Naive B cell (primary cell): ENCODE measurements at regions not wholly inside any gene's neighbourhood (a gene's known extent, or its start where the extent isn't known, plus 50 kb on each side); places are given as distances from the start of the nearest gene placed in this dataset.

ENCODE experiments used
- ATAC-seq, 2 donors: fragments of 150-1000 bp; cut with Tn5 transposase; 2 replicates each; pipeline ENCODE4 v1.10.0; 2021; ENCODE audit warnings: low read depth in 2 of 2, mild to moderate bottlenecking in 2 of 2, moderate library complexity in 2 of 2
- DNase-seq: peaks from one replicate; pipeline ENCODE4 v3.0.0; 2022
- H3K27ac Mint-ChIP-seq, 6 donors: one replicate each; pipeline ENCODE4 v1.8.0; 2020 to 2022; ENCODE audit warnings: mild to moderate bottlenecking in 6 of 6, mixed read lengths in 6 of 6, moderate library complexity in 5 of 6, inconsistent platforms in 2 of 6
- H3K27me3 Mint-ChIP-seq, 3 donors: one replicate each; pipeline ENCODE4 v1.8.0; 2021 to 2022; ENCODE audit warnings: mixed read lengths in 3 of 3, mild to moderate bottlenecking in 1 of 3
- H3K36me3 Mint-ChIP-seq, 2 donors: one replicate each; pipeline ENCODE4 v1.8.0; 2020 to 2022; ENCODE audit warnings: mixed read lengths in 2 of 2, inconsistent platforms in 1 of 2, mild to moderate bottlenecking in 1 of 2
- H3K4me1 Mint-ChIP-seq, 3 donors: one replicate each; pipeline ENCODE4 v1.8.0; 2020 to 2022; ENCODE audit warnings: mixed read lengths in 3 of 3, inconsistent platforms in 1 of 3, mild to moderate bottlenecking in 1 of 3, moderate library complexity in 1 of 3
- H3K4me3 Mint-ChIP-seq, 8 donors: one replicate each; pipeline ENCODE4 v1.8.0; 2020 to 2022; ENCODE audit warnings: mild to moderate bottlenecking in 8 of 8, mixed read lengths in 8 of 8, moderate library complexity in 8 of 8, inconsistent platforms in 2 of 8
- H3K9me3 Mint-ChIP-seq, 7 donors: one replicate each; pipeline ENCODE4 v1.8.0; 2020 to 2022; ENCODE audit warnings: mixed read lengths in 7 of 7, mild to moderate bottlenecking in 5 of 7, inconsistent platforms in 2 of 7, moderate library complexity in 1 of 7

- no peaks in the 10 kb centered on the region for H3K9me3 Mint-ChIP-seq
- H3K36me3 Mint-ChIP-seq, result no peaks in the 10 kb centered on the region
- peaks cover 17 to 28% (median 27%) of the 10 kb centered on the region in 3 donors for H3K4me1 Mint-ChIP-seq
- no peak for ATAC-seq
- no peak for DNase-seq
- peak overlapping the region in 1 of 6 donors; percentile 31 for H3K27ac Mint-ChIP-seq
- H3K4me3 Mint-ChIP-seq, result no peak overlapping the region
- H3K27me3 Mint-ChIP-seq, result peaks cover 0 to 6% (median 5%) of the 10 kb centered on the region in 3 donors
These were observed 264.6 kb upstream of the TLE3 start for GRCh38 chr15:70362350-70362749.

- Mint-ChIP-seq H3K36me3 (no peaks in the 10 kb centered on the region), H3K27ac (no peak overlapping the region), H3K27me3 (peaks cover 0 to 6% (median 5%) of the 10 kb centered on the region in 3 donors), H3K9me3 (no peaks in the 10 kb centered on the region), H3K4me1 (peaks cover 17 to 28% (median 27%) of the 10 kb centered on the region in 3 donors), H3K4me3 (no peak overlapping the region)
- DNase-seq (no peak), ATAC-seq (no peak)
These were observed 264.2 kb upstream of the TLE3 start for GRCh38 chr15:70361891-70362290.

- Mint-ChIP-seq H3K4me3 (peak overlapping the region in 1 of 8 donors; percentile 12), H3K9me3 (no peaks in the 10 kb centered on the region), H3K36me3 (no peaks in the 10 kb centered on the region), H3K27me3 (peaks cover 0 to 6% (median 5%) of the 10 kb centered on the region in 3 donors), H3K27ac (peak overlapping the region in 1 of 6 donors; percentile 18), H3K4me1 (peaks cover 17 to 30% (median 27%) of the 10 kb centered on the region in 3 donors)
- DNase-seq, result no peak
- ATAC-seq, result no peak
These were observed 263.4 kb upstream of the TLE3 start for GRCh38 chr15:70361106-70361505.

- Mint-ChIP-seq H3K36me3 (no peaks in the 10 kb centered on the region), H3K9me3 (no peaks in the 10 kb centered on the region), H3K27me3 (peaks cover 0 to 9% (median 7%) of the 10 kb centered on the region in 3 donors), H3K27ac (peak overlapping the region in 1 of 6 donors; percentile 89), H3K4me1 (peaks cover 16 to 31% (median 26%) of the 10 kb centered on the region in 3 donors), H3K4me3 (peak overlapping the region in 1 of 8 donors; percentile 71)
- no peak for DNase-seq
- ATAC-seq, result no peak
These were observed 261.3 kb upstream of the TLE3 start for GRCh38 chr15:70358871-70359647.

GRCh38 chr15:70358011-70358819 lies 260.5 kb upstream of the TLE3 start:
- ATAC-seq, result no peak
- peaks cover 9 to 22% (median 18%) of the 10 kb centered on the region in 3 donors for H3K4me1 Mint-ChIP-seq
- H3K36me3 Mint-ChIP-seq, result no peaks in the 10 kb centered on the region
- peaks cover 0 to 9% (median 9%) of the 10 kb centered on the region in 3 donors for H3K27me3 Mint-ChIP-seq
- no peak overlapping the region for H3K27ac Mint-ChIP-seq
- peaks cover 0 to under 1% (median 0%) of the 10 kb centered on the region in 7 donors for H3K9me3 Mint-ChIP-seq
- no peak overlapping the region for H3K4me3 Mint-ChIP-seq
- no peak for DNase-seq

GRCh38 chr15:70357453-70357852 lies 259.7 kb upstream of the TLE3 start:
- peaks cover 0 to 12% (median 9%) of the 10 kb centered on the region in 3 donors for H3K27me3 Mint-ChIP-seq
- no peak overlapping the region for H3K4me3 Mint-ChIP-seq
- H3K9me3 Mint-ChIP-seq, result peaks cover 0 to 2% (median 0%) of the 10 kb centered on the region in 7 donors
- DNase-seq (no peak), ATAC-seq (no peak)
- H3K4me1 Mint-ChIP-seq, result peaks cover 5 to 16% (median 11%) of the 10 kb centered on the region in 3 donors
- H3K36me3 Mint-ChIP-seq, result no peaks in the 10 kb centered on the region
- H3K27ac Mint-ChIP-seq, result no peak overlapping the region

GRCh38 chr15:70356919-70357318 lies 259.2 kb upstream of the TLE3 start:
- Mint-ChIP-seq H3K27ac (peak overlapping the region in 1 of 6 donors; percentile 38), H3K36me3 (no peaks in the 10 kb centered on the region)

GRCh38 chr15:70356062-70356860 lies 258.5 kb upstream of the TLE3 start:
- DNase-seq (no peak), ATAC-seq (no peak)
- no peaks in the 10 kb centered on the region for H3K36me3 Mint-ChIP-seq
- H3K27ac Mint-ChIP-seq, result no peak overlapping the region
- no peak overlapping the region for H3K4me3 Mint-ChIP-seq
- peaks cover 0 to 2% (median 0%) of the 10 kb centered on the region in 7 donors for H3K9me3 Mint-ChIP-seq
- peaks cover 6 to 16% (median 10%) of the 10 kb centered on the region in 3 donors for H3K4me1 Mint-ChIP-seq
- H3K27me3 Mint-ChIP-seq, result peaks cover 0 to 17% (median 12%) of the 10 kb centered on the region in 3 donors

More at GRCh38 chr15:70356919-70357318, 259.2 kb upstream of the TLE3 start:
- DNase-seq (no peak), ATAC-seq (no peak)
- Mint-ChIP-seq H3K27me3 (peaks cover 0 to 12% (median 10%) of the 10 kb centered on the region in 3 donors), H3K4me3 (no peak overlapping the region), H3K9me3 (peaks cover 0 to 2% (median 0%) of the 10 kb centered on the region in 7 donors), H3K4me1 (peaks cover 5 to 16% (median 9%) of the 10 kb centered on the region in 3 donors)

- Mint-ChIP-seq H3K9me3 (peaks cover 0 to 2% (median 0%) of the 10 kb centered on the region in 7 donors), H3K27ac (no peak overlapping the region), H3K4me3 (no peak overlapping the region), H3K4me1 (peaks cover 3 to 16% (median 10%) of the 10 kb centered on the region in 3 donors), H3K36me3 (no peaks in the 10 kb centered on the region), H3K27me3 (peaks cover 0 to 17% (median 12%) of the 10 kb centered on the region in 3 donors)
- ATAC-seq (no peak), DNase-seq (no peak)
These were observed 257.6 kb upstream of the TLE3 start for GRCh38 chr15:70355275-70355795.

- no peak for ATAC-seq
- Mint-ChIP-seq H3K9me3 (peaks cover 0 to 2% (median 0%) of the 10 kb centered on the region in 7 donors), H3K4me3 (no peak overlapping the region), H3K27me3 (peaks cover 0 to 17% (median 12%) of the 10 kb centered on the region in 3 donors), H3K4me1 (peaks cover 9 to 16% (median 12%) of the 10 kb centered on the region in 3 donors), H3K27ac (no peak overlapping the region), H3K36me3 (no peaks in the 10 kb centered on the region)
- no peak for DNase-seq
These were observed 256.7 kb upstream of the TLE3 start for GRCh38 chr15:70354346-70354905.

- DNase-seq, result no peak
- H3K27me3 Mint-ChIP-seq, result peaks cover 0 to 17% (median 15%) of the 10 kb centered on the region in 3 donors
- peaks cover 0 to 2% (median 0%) of the 10 kb centered on the region in 7 donors for H3K9me3 Mint-ChIP-seq
- ATAC-seq, result no peak
- no peak overlapping the region for H3K4me3 Mint-ChIP-seq
- H3K36me3 Mint-ChIP-seq, result no peaks in the 10 kb centered on the region
- H3K27ac Mint-ChIP-seq, result no peak overlapping the region
- peaks cover 15 to 18% (median 18%) of the 10 kb centered on the region in 3 donors for H3K4me1 Mint-ChIP-seq
These were observed 256.1 kb upstream of the TLE3 start for GRCh38 chr15:70353606-70354345.
